ENCODE measurements at regions not wholly inside any gene's neighbourhood (a gene's known extent, or its start where the extent isn't known, plus 50 kb on each side); places are given as distances from the start of the nearest gene placed in this dataset.

DNA sequence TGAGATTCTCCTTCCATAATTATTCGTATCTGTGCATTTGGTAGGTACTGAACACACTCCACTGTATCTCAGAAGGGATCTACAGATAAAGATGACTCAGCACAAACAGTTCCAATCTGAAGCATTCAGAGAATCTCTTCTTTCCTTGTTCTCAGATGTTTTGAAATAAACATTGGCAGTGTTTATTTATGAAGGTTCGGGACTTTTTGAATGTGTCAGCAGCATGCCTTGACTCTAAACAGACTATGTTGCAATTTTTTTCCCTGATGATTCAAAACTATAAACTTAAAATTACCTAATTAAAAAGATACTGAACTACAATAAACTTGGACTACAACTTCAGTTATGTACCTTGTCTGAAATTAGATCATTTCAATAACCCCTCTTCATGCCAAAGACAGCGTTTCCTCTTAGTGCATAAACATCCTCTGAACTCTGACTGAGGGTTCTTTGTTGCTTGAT lies 612.9 kb upstream of the TBL1XR1 start:
- DNase-seq (ENCODE audit: low read depth): peak; percentile 92
- no peak overlapping the region for H3K4me3 ChIP-seq (ENCODE audit: low read length)
- TF ChIP-seq, protein P1, sequence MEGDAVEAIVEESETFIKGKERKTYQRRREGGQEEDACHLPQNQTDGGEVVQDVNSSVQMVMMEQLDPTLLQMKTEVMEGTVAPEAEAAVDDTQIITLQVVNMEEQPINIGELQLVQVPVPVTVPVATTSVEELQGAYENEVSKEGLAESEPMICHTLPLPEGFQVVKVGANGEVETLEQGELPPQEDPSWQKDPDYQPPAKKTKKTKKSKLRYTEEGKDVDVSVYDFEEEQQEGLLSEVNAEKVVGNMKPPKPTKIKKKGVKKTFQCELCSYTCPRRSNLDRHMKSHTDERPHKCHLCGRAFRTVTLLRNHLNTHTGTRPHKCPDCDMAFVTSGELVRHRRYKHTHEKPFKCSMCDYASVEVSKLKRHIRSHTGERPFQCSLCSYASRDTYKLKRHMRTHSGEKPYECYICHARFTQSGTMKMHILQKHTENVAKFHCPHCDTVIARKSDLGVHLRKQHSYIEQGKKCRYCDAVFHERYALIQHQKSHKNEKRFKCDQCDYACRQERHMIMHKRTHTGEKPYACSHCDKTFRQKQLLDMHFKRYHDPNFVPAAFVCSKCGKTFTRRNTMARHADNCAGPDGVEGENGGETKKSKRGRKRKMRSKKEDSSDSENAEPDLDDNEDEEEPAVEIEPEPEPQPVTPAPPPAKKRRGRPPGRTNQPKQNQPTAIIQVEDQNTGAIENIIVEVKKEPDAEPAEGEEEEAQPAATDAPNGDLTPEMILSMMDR (conservative IDR thresholded peaks at IDR 0.05; ENCODE audit: low read length): no peak

- TF ChIP-seq, protein P1 (conservative IDR thresholded peaks at IDR 0.05; ENCODE audit: low read length): no peak
- no peak for DNase-seq (ENCODE audit: low read depth)
- no peak overlapping the region for H3K4me3 ChIP-seq (ENCODE audit: low read length)
These were observed 613.8 kb upstream of the TBL1XR1 start for GRCh38 chr3:177811112-177811511.

- H3K4me3 ChIP-seq (ENCODE audit: low read length): no peak overlapping the region
These were observed 614.6 kb upstream of the TBL1XR1 start for GRCh38 chr3:177811835-177812234.

DNA sequence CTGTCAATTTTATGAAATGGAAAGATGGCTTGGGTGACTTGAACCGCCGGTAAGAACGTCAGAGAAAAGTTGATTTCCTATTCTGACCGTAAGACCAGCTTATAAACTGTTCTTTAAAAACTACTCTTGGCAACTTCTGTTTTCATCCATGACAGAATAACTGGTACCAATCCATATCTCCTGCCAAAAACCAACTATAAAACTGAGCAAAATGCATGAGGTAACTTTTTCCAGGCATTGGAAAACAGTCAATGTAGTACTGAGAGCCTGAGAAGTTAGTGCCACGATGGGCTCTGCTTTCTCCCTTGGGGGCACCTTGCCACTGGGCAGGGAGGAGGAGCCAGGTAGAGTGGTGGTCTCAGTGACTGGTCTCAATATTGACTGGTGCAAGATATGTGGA lies 615.2 kb upstream of the TBL1XR1 start:
- H3K4me3 ChIP-seq (ENCODE audit: low read length): no peak overlapping the region
- no peak for DNase-seq (ENCODE audit: low read depth)
- TF ChIP-seq, protein P1 (conservative IDR thresholded peaks at IDR 0.05; ENCODE audit: low read length): no peak

More at GRCh38 chr3:177811835-177812234, 614.6 kb upstream of the TBL1XR1 start:
- TF ChIP-seq, protein P1 (conservative IDR thresholded peaks at IDR 0.05; ENCODE audit: low read length): no peak
- DNase-seq (ENCODE audit: low read depth): no peak

DNA sequence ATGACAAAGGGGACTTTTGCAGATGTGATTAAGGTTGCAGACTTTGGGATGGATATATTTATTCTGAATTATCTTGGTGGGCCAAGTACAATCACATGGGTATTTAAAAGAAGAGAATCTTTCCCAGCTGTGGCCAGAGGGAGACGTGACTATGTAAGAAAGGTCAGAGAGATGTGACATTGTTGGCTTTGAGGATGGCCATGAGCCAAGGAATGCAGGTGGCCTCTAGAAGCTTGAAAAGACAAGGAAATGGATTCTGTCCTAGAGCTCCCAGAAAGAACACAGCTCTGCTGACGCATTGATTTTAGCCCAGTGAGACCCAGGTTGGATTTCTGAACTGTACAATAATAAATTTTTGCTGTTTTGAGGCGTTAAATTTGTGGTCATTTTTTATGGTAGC lies 616.0 kb upstream of the TBL1XR1 start:
- TF ChIP-seq, protein P1 (conservative IDR thresholded peaks at IDR 0.05; ENCODE audit: low read length): no peak
- DNase-seq (ENCODE audit: low read depth): no peak
- H3K4me3 ChIP-seq (ENCODE audit: low read length): no peak overlapping the region

DNA sequence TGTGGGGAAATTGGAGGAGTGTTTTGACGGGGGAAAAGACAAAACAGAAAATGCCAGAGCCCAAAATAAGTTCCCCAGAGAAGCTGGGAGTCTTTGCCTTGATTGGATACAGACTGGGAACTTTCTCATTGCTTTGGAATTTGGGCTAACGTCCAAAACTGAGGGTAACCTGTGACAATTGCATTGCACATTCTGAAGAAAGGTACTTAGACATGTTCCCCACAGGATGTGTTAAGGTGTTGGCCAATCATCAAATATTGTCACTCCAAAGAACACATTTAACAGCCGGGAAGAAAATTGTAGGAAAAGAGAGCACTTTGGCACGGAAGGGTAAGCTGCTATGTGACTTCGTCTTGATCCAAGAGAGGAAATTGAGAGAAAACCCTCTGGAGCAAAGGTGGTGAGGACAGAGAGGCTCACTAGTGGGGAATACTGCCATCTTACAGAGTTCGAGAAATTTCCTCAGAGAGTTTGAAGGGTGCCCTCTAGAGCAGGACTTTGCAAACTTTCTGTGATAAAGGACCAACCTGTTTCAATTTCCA lies 619.5 kb upstream of the TBL1XR1 start:
- peak; percentile 89 for DNase-seq (ENCODE audit: low read depth)
- TF ChIP-seq, protein P1 (conservative IDR thresholded peaks at IDR 0.05; ENCODE audit: low read length): peak; percentile 33; the same call in 1 of the 2 replicates
- H3K4me3 ChIP-seq (ENCODE audit: low read length): no peak overlapping the region

GRCh38 chr3:177817751-177818150 lies 620.5 kb upstream of the TBL1XR1 start:
- no peak overlapping the region for H3K4me3 ChIP-seq (ENCODE audit: low read length)
- DNase-seq (ENCODE audit: low read depth): no peak
- TF ChIP-seq, protein P1 (conservative IDR thresholded peaks at IDR 0.05; ENCODE audit: low read length): no peak

All from AG10803 (cell line).